Uterus (tissue), 2 donors: ENCODE measurements at regions not wholly inside any gene's neighbourhood (a gene's known extent, or its start where the extent isn't known, plus 50 kb on each side); places are given as distances from the start of the nearest gene placed in this dataset.

Source experiments
- CTCF ChIP-seq, 4 experiments: fragments of 200-600 bp in 2 of 4; fragments of 450-650 bp in 2 of 4; sonication (generic) in 2 of 4; IDR thresholded peaks; one replicate each; pipeline ENCODE4 v1.5.1; 2016 to 2019; ENCODE audit warnings: antibody characterized with exemption in 4 of 4, mild to moderate bottlenecking in 2 of 4, moderate library complexity in 1 of 4
- POLR2A ChIP-seq, 2 donors: fragments of 450-650 bp; IDR thresholded peaks; one replicate each; pipeline ENCODE4 v1.6.1; 2016; ENCODE audit warnings: antibody characterized with exemption in 2 of 2, mild to moderate bottlenecking in 1 of 2, moderate library complexity in 1 of 2

GRCh38 chr13:29696606-29697005 is 101.1 kb upstream of the SLC7A1 start:
- TF ChIP-seq CTCF (IDR thresholded peaks at IDR 0.05), result no peak
- TF ChIP-seq POLR2A (IDR thresholded peaks at IDR 0.05), result no peak
